Head of caudate nucleus (tissue), 42 donors: ENCODE measurements at regions not wholly inside any gene's neighbourhood (a gene's known extent, or its start where the extent isn't known, plus 50 kb on each side); places are given as distances from the start of the nearest gene placed in this dataset.
A peak's percentile ranks its signal among the peaks of the same experiment; 100 is the strongest.

Experiments used
- DNase-seq, 42 donors: peaks; one replicate each; pipeline versions ENCODE4 v3.0.0 to v3.0.0-alpha.2; 2020 to 2021; ENCODE audit warnings: mixed read lengths in 7 of 42
- intact Hi-C: fragments of 100-400 bp; cut with DNase I; formaldehyde crosslinking; loops from one replicate; pipeline ENCODE4 v1.15.0; 2022

- intact Hi-C loops: no loop called here
- no peak for DNase-seq
These were observed 399.0 kb downstream of the PABPC4L start for GRCh38 chr4:133802359-133803140.

- intact Hi-C loops: no loop called here
- DNase-seq: no peak
These were observed 399.7 kb downstream of the PABPC4L start for GRCh38 chr4:133801883-133802282.

- intact Hi-C loops: no loop called here
- no peak for DNase-seq
These were observed 400.6 kb downstream of the PABPC4L start for GRCh38 chr4:133800966-133801365.

GRCh38 chr4:133799717-133800315, 401.8 kb downstream of the PABPC4L start:
- intact Hi-C loops: no loop called here
- no peak for DNase-seq

- intact Hi-C loops: no loop called here
- DNase-seq: no peak
These were observed 423.9 kb downstream of the PABPC4L start for GRCh38 chr4:133777661-133778060.

- DNase-seq: no peak
- intact Hi-C loops: no loop called here
These were observed 424.6 kb downstream of the PABPC4L start for GRCh38 chr4:133776961-133777360.

- intact Hi-C loops: no loop called here
- DNase-seq: no peak
These were observed 425.1 kb downstream of the PABPC4L start for GRCh38 chr4:133776503-133776902.

GRCh38 chr4:133775881-133776280, 425.7 kb downstream of the PABPC4L start:
- intact Hi-C loops: no loop called here
- DNase-seq: peak in 6 of 42 donors; percentile 3 to 63 (median 16)

GRCh38 chr4:133775469-133775868, 426.1 kb downstream of the PABPC4L start:
- no peak for DNase-seq
- intact Hi-C loops: no loop called here

GRCh38 chr4:133759428-133759827, 442.2 kb downstream of the PABPC4L start:
- intact Hi-C loops: no loop called here
- no peak for DNase-seq

- DNase-seq: no peak
- intact Hi-C loops: no loop called here
These were observed 459.8 kb downstream of the PABPC4L start for GRCh38 chr4:133741766-133742165.

- intact Hi-C loops: no loop called here
- DNase-seq: no peak
These were observed 481.6 kb downstream of the PABPC4L start for GRCh38 chr4:133720001-133720400.

GRCh38 chr4:133719098-133719497, 482.5 kb downstream of the PABPC4L start:
- DNase-seq: no peak
- intact Hi-C loops: no loop called here

GRCh38 chr4:133714211-133714610, 487.4 kb downstream of the PABPC4L start:
- intact Hi-C loops: no loop called here
- no peak for DNase-seq

GRCh38 chr4:133713340-133713739, 488.2 kb downstream of the PABPC4L start:
- DNase-seq: no peak
- intact Hi-C loops: no loop called here

- intact Hi-C loops: no loop called here
- no peak for DNase-seq
These were observed 489.8 kb downstream of the PABPC4L start for GRCh38 chr4:133711817-133712216.

- no peak for DNase-seq
- intact Hi-C loops: no loop called here
These were observed 507.2 kb downstream of the PABPC4L start for GRCh38 chr4:133694416-133694815.

- intact Hi-C loops: no loop called here
- no peak for DNase-seq
These were observed 517.6 kb downstream of the PABPC4L start for GRCh38 chr4:133683967-133684366.

GRCh38 chr4:133668061-133668851, 519.2 kb downstream of the PCDH10 start:
- intact Hi-C loops: no loop called here
- DNase-seq: no peak

GRCh38 chr4:133647206-133647605, 498.1 kb downstream of the PCDH10 start:
- intact Hi-C loops: no loop called here
- DNase-seq: no peak
